ENCODE measurements at regions not wholly inside any gene's neighbourhood (a gene's known extent, or its start where the extent isn't known, plus 50 kb on each side); places are given as distances from the start of the nearest gene placed in this dataset.

- TF ChIP-seq POLR2A (IDR thresholded peaks at IDR 0.05) (no peak), CTCF (IDR thresholded peaks at IDR 0.05) (no peak)
These were observed 1239.8 kb upstream of the MIR17HG start for GRCh38 chr13:90107661-90108060.
